ENCODE measurements at regions not wholly inside any gene's neighbourhood (a gene's known extent, or its start where the extent isn't known, plus 50 kb on each side); places are given as distances from the start of the nearest gene placed in this dataset.

DNA sequence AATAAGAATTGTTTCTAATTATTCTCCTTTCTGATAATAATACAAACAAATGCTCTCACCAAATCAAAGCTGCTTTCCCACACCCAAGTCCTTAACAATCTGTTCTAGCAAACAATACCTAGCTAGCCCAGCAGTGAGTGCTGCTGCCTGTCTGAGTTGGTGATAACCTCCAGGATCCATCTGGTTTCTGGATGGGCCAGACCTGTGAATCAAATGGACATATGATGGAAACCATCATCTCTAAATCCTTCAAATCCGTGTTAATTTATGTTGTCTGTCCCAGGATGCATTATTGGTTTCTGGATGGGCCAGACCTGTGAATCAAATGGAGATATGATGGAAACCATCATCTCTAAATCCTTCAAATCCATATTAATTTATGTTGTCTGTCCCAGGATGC lies 1230.0 kb downstream of the AMY1C start:
- H2AFZ ChIP-seq (ENCODE audit: low read length) = no peak overlapping the region

DNA sequence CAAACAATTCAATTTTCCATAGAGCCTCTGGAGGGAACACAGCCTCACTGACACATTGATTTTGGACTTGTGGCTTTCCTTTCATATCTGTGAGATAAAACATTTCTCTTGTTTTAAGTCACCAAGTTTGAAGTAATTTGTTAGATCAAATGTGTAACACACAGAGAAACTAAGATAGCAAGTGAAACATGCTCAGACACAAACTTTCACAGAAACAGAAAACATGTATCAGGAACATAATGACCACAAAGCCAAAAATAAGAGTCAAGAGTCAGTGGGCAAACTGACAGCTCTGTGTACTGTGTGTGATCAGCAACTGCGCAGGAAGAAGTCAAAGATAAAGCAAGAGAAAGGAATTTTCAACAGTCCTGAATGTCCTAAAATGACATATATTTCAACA lies 1237.5 kb downstream of the AMY1C start:
- no CpG with 5 or more reads among the region's 1 CpG for WGBS, 2 donors (ENCODE audit: extremely low coverage in 2 of 2, insufficient read length in 2 of 2, insufficient replicate concordance in 1 of 2)
- H3K79me1 ChIP-seq (ENCODE audit: low read depth, low read length) = no peaks in the 10 kb centered on the region

More for the DNA sequence above, 1230.0 kb downstream of the AMY1C start:
- Histone ChIP-seq H3K9me3 (replicated peaks in 1 of 2; ENCODE audit: control insufficient read depth in 2 of 2, insufficient read depth in 1 of 2, low read depth in 1 of 2, low read length in 2 of 2) (no peaks in the 10 kb centered on the region), H2AK5ac (ENCODE audit: low read depth, low read length) (no peak overlapping the region), H2BK15ac (ENCODE audit: low read length) (no peak overlapping the region), H3K36me3 (replicated peaks in 1 of 2; ENCODE audit: control insufficient read depth in 2 of 2, insufficient read depth in 2 of 2, low read length in 2 of 2) (no peaks in the 10 kb centered on the region), H3K79me1 (ENCODE audit: low read depth, low read length) (no peaks in the 10 kb centered on the region), H3K23ac (ENCODE audit: low read depth, low read length, poor library complexity) (no peak overlapping the region), H3K4me3 (ENCODE audit: low read length in 2 of 2) (no peak overlapping the region), H3K14ac (ENCODE audit: low read length) (no peak overlapping the region), H3K9ac (ENCODE audit: low read depth, low read length, poor library complexity) (no peak overlapping the region), H4K91ac (ENCODE audit: low read depth, low read length, poor library complexity) (no peak overlapping the region), H3K27me3 (ENCODE audit: control insufficient read depth in 3 of 3, insufficient read depth in 3 of 3, low read depth in 1 of 3, low read length in 3 of 3) (no peaks in the 10 kb centered on the region), H2BK12ac (ENCODE audit: low read length) (no peak overlapping the region), H4K8ac (ENCODE audit: low read depth, low read length) (no peak overlapping the region), H3K27ac (replicated peaks; ENCODE audit: low read length) (no peak overlapping the region), H3K4me1 (ENCODE audit: control insufficient read depth in 2 of 2, insufficient read depth in 1 of 2, low read depth in 1 of 2, low read length in 2 of 2) (no peaks in the 10 kb centered on the region), H3K4me2 (ENCODE audit: insufficient read depth, low read length, poor library complexity, severe bottlenecking) (no peak overlapping the region), H2BK120ac (ENCODE audit: low read depth, low read length) (no peak overlapping the region), H2BK5ac (ENCODE audit: low read length) (no peak overlapping the region), H3K4ac (ENCODE audit: low read length) (no peak overlapping the region), H3K18ac (ENCODE audit: low read length) (no peak overlapping the region)
- no peak for DNase-seq (ENCODE audit: low spot score)
- WGBS, 2 donors (ENCODE audit: extremely low coverage in 2 of 2, insufficient read length in 2 of 2, insufficient replicate concordance in 1 of 2) = no CpG with 5 or more reads among the region's 1 CpG

DNA sequence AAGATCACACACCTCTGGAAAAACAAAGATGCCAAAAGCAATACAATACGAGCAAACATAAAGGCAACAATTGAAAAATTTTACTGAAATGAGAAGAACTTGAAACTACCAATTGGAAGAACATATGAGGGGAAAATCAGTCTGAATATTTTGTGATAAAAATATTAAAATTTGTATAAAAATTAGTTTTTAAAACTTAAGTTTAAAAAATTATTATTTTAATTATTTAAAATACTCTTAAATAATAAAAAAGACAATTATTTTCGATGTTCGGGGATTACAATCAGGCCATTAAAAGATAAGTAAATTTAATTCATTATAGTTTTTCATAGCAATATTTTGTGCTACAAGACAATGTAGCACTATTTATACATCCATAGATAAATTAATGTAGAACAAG lies 1239.3 kb downstream of the AMY1C start:
- Histone ChIP-seq H3K14ac (ENCODE audit: low read length) (no peak overlapping the region), H4K91ac (ENCODE audit: low read depth, low read length, poor library complexity) (no peak overlapping the region), H3K9me3 (replicated peaks in 1 of 2; ENCODE audit: control insufficient read depth in 2 of 2, insufficient read depth in 1 of 2, low read depth in 1 of 2, low read length in 2 of 2) (no peaks in the 10 kb centered on the region), H2BK5ac (ENCODE audit: low read length) (no peak overlapping the region), H2AFZ (ENCODE audit: low read length) (no peak overlapping the region), H3K9ac (ENCODE audit: low read depth, low read length, poor library complexity) (no peak overlapping the region), H2AK5ac (ENCODE audit: low read depth, low read length) (no peak overlapping the region), H3K4me1 (ENCODE audit: control insufficient read depth in 2 of 2, insufficient read depth in 1 of 2, low read depth in 1 of 2, low read length in 2 of 2) (no peaks in the 10 kb centered on the region), H3K18ac (ENCODE audit: low read length) (no peak overlapping the region), H4K8ac (ENCODE audit: low read depth, low read length) (no peak overlapping the region), H3K23ac (ENCODE audit: low read depth, low read length, poor library complexity) (no peak overlapping the region), H3K27me3 (ENCODE audit: control insufficient read depth in 3 of 3, insufficient read depth in 3 of 3, low read depth in 1 of 3, low read length in 3 of 3) (no peaks in the 10 kb centered on the region), H2BK120ac (ENCODE audit: low read depth, low read length) (no peak overlapping the region), H3K4ac (ENCODE audit: low read length) (no peak overlapping the region), H3K79me1 (ENCODE audit: low read depth, low read length) (no peaks in the 10 kb centered on the region), H3K4me2 (ENCODE audit: insufficient read depth, low read length, poor library complexity, severe bottlenecking) (no peak overlapping the region), H3K27ac (replicated peaks; ENCODE audit: low read length) (no peak overlapping the region), H2BK15ac (ENCODE audit: low read length) (no peak overlapping the region), H3K4me3 (ENCODE audit: low read length in 2 of 2) (no peak overlapping the region), H3K36me3 (replicated peaks in 1 of 2; ENCODE audit: control insufficient read depth in 2 of 2, insufficient read depth in 2 of 2, low read length in 2 of 2) (no peaks in the 10 kb centered on the region), H2BK12ac (ENCODE audit: low read length) (no peak overlapping the region)
- no peak for DNase-seq (ENCODE audit: low spot score)
- WGBS, 2 donors (ENCODE audit: extremely low coverage in 2 of 2, insufficient read length in 2 of 2, insufficient replicate concordance in 1 of 2) = no CpG with 5 or more reads among the region's 3 CpGs

More for the DNA sequence above, 1237.5 kb downstream of the AMY1C start:
- Histone ChIP-seq H4K8ac (ENCODE audit: low read depth, low read length) (no peak overlapping the region), H3K36me3 (replicated peaks in 1 of 2; ENCODE audit: control insufficient read depth in 2 of 2, insufficient read depth in 2 of 2, low read length in 2 of 2) (no peaks in the 10 kb centered on the region), H3K4ac (ENCODE audit: low read length) (no peak overlapping the region), H2BK12ac (ENCODE audit: low read length) (no peak overlapping the region), H2BK15ac (ENCODE audit: low read length) (no peak overlapping the region), H3K9me3 (replicated peaks in 1 of 2; ENCODE audit: control insufficient read depth in 2 of 2, insufficient read depth in 1 of 2, low read depth in 1 of 2, low read length in 2 of 2) (no peaks in the 10 kb centered on the region), H2BK120ac (ENCODE audit: low read depth, low read length) (no peak overlapping the region), H3K27ac (replicated peaks; ENCODE audit: low read length) (no peak overlapping the region), H3K4me3 (ENCODE audit: low read length in 2 of 2) (no peak overlapping the region), H3K9ac (ENCODE audit: low read depth, low read length, poor library complexity) (no peak overlapping the region), H2BK5ac (ENCODE audit: low read length) (no peak overlapping the region), H2AK5ac (ENCODE audit: low read depth, low read length) (no peak overlapping the region), H3K14ac (ENCODE audit: low read length) (no peak overlapping the region), H3K4me2 (ENCODE audit: insufficient read depth, low read length, poor library complexity, severe bottlenecking) (no peak overlapping the region), H3K4me1 (ENCODE audit: control insufficient read depth in 2 of 2, insufficient read depth in 1 of 2, low read depth in 1 of 2, low read length in 2 of 2) (no peaks in the 10 kb centered on the region), H3K27me3 (ENCODE audit: control insufficient read depth in 3 of 3, insufficient read depth in 3 of 3, low read depth in 1 of 3, low read length in 3 of 3) (no peaks in the 10 kb centered on the region), H4K91ac (ENCODE audit: low read depth, low read length, poor library complexity) (no peak overlapping the region), H2AFZ (ENCODE audit: low read length) (no peak overlapping the region), H3K18ac (ENCODE audit: low read length) (no peak overlapping the region), H3K23ac (ENCODE audit: low read depth, low read length, poor library complexity) (no peak overlapping the region)
- DNase-seq (ENCODE audit: low spot score) = no peak

DNA sequence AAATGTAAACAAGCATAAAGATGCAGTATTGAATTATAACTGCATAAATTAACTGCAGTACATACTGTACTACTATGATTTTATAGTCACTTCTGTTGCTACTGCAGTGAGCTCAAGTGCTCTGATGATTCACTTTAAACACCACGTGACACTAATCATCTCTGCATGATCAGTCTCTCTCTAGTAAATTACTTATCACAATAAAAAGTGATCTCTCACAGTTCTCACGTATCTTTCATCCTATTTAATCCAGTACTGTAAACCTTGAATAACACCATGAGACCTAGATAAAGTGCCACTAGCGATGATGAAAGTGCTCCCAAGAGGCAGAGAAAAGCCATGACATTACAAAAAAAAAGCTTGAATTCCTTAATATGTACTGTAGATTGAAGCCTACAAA lies 1242.0 kb downstream of the AMY1C start:
- no CpG with 5 or more reads among the region's 3 CpGs for WGBS, 2 donors (ENCODE audit: extremely low coverage in 2 of 2, insufficient read length in 2 of 2, insufficient replicate concordance in 1 of 2)

More for the DNA sequence above, 1242.0 kb downstream of the AMY1C start:
- H3K14ac ChIP-seq (ENCODE audit: low read length) = no peak overlapping the region
- no peaks in the 10 kb centered on the region for H3K9me3 ChIP-seq (replicated peaks in 1 of 2; ENCODE audit: control insufficient read depth in 2 of 2, insufficient read depth in 1 of 2, low read depth in 1 of 2, low read length in 2 of 2)
- no peak for DNase-seq (ENCODE audit: low spot score)
- no peaks in the 10 kb centered on the region for H3K36me3 ChIP-seq (replicated peaks in 1 of 2; ENCODE audit: control insufficient read depth in 2 of 2, insufficient read depth in 2 of 2, low read length in 2 of 2)
- H2BK12ac ChIP-seq (ENCODE audit: low read length) = no peak overlapping the region
- H2BK120ac ChIP-seq (ENCODE audit: low read depth, low read length) = no peak overlapping the region
- no peaks in the 10 kb centered on the region for H3K79me1 ChIP-seq (ENCODE audit: low read depth, low read length)
- no peak overlapping the region for H3K4me3 ChIP-seq (ENCODE audit: low read length in 2 of 2)
- no peak overlapping the region for H3K4ac ChIP-seq (ENCODE audit: low read length)
- H3K18ac ChIP-seq (ENCODE audit: low read length) = no peak overlapping the region
- H2BK5ac ChIP-seq (ENCODE audit: low read length) = no peak overlapping the region
- no peak overlapping the region for H3K4me2 ChIP-seq (ENCODE audit: insufficient read depth, low read length, poor library complexity, severe bottlenecking)
- H4K8ac ChIP-seq (ENCODE audit: low read depth, low read length) = no peak overlapping the region
- no peak overlapping the region for H2AK5ac ChIP-seq (ENCODE audit: low read depth, low read length)
- no peaks in the 10 kb centered on the region for H3K4me1 ChIP-seq (ENCODE audit: control insufficient read depth in 2 of 2, insufficient read depth in 1 of 2, low read depth in 1 of 2, low read length in 2 of 2)
- H2BK15ac ChIP-seq (ENCODE audit: low read length) = no peak overlapping the region
- no peak overlapping the region for H4K91ac ChIP-seq (ENCODE audit: low read depth, low read length, poor library complexity)
- H3K9ac ChIP-seq (ENCODE audit: low read depth, low read length, poor library complexity) = no peak overlapping the region
- no peaks in the 10 kb centered on the region for H3K27me3 ChIP-seq (ENCODE audit: control insufficient read depth in 3 of 3, insufficient read depth in 3 of 3, low read depth in 1 of 3, low read length in 3 of 3)
- H3K23ac ChIP-seq (ENCODE audit: low read depth, low read length, poor library complexity) = no peak overlapping the region
- H2AFZ ChIP-seq (ENCODE audit: low read length) = no peak overlapping the region
- H3K27ac ChIP-seq (replicated peaks; ENCODE audit: low read length) = no peak overlapping the region
